COR-L47 (cell line): ENCODE measurements at regions not wholly inside any gene's neighbourhood (a gene's known extent, or its start where the extent isn't known, plus 50 kb on each side); places are given as distances from the start of the nearest gene placed in this dataset.

Experiments
- DNase-seq: peaks from one replicate; lab custom pipeline; 2025; lab: John Stamatoyannopoulos, UW

DNA sequence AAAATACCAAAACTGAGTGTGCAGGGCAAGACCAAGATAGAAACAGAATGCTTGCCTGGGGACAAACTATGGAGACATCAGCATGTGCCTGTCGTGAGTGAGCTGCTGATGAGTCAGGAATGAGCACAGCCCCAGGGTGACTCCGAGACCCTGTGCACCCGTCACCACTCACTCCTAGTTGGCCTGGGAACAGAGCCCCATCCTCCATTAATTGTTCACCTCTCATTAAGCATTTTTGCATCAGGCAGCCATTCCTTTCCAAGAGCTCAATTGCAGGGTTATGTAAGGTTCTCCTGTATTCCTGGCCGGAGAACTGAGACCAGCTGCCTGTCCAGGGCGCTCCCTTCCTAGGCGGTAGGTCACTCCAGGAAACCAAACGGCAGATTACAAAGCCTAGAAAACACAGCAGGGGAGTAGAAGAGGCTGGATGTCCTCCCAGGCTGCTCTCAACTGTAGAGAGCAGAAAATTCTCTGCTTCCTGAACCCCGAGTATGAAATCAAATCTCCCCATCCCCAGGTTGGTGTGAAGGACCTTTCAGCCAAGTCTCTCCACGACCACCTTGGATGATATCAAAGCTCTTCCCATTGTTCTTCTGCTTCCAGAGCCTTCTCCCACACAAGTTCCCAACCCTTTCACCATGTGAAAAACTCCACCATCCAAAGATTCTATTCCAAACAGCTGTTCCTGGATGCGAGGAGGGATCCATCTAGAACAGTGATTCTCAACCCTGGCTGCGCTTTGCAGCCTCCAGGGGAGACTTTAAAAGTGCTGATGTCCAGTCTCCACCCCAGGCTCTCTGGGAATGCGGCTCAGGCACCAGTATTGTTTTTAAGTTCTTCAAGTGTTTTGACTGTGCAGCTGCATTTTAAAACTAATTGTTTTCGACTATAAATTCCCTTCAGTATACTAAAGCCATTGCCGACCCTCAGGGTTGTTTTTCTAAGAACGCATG is 532.6 kb upstream of the JARID2 start:
- no peak for DNase-seq

- DNase-seq, result no peak
These were observed 531.8 kb upstream of the JARID2 start for GRCh38 chr6:14713966-14714631.

DNA sequence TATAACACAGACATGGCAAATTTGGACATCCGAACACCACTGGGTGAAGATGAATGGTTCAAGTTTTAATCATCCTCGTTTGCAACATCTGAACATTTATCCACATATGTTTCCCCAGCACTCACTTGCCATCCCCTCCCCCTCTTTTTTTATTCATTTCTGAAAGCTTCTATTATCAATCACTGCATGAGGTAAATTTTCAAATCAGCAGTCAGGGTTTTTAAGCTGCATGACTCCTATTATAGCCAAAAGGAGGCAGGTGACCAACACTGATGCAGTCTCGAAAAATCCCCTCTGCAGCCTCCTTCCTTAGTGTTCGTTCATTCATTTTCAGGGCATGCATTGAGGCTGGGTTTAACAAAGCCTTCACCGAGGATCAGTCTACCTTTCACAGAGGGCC is 530.8 kb upstream of the JARID2 start:
- no peak for DNase-seq

- DNase-seq, result no peak
These were observed 529.2 kb upstream of the JARID2 start for GRCh38 chr6:14716499-14717146.

DNA sequence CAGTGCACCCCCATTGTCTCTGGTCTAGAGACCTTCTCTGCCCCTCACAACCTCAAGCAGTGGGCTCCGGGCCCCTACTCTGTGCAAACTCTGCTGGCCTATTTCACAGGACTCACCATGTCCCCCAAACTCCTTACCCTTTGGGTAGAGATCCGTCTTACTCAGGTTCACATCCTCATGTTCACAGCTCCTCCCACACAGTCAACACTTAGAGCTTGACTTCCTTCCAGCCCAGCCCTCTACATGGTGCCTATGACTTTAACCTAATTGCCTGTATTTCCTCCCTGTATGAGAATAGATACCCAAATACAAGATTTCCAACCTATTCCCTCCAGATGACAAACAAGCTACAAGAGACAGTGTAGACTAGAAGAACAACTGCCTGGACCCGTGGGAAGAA is 528.6 kb upstream of the JARID2 start:
- no peak for DNase-seq

- DNase-seq, result no peak
These were observed 527.0 kb upstream of the JARID2 start for GRCh38 chr6:14718861-14719260.

GRCh38 chr6:14719270-14719669 is 526.6 kb upstream of the JARID2 start:
- DNase-seq, result no peak

DNA sequence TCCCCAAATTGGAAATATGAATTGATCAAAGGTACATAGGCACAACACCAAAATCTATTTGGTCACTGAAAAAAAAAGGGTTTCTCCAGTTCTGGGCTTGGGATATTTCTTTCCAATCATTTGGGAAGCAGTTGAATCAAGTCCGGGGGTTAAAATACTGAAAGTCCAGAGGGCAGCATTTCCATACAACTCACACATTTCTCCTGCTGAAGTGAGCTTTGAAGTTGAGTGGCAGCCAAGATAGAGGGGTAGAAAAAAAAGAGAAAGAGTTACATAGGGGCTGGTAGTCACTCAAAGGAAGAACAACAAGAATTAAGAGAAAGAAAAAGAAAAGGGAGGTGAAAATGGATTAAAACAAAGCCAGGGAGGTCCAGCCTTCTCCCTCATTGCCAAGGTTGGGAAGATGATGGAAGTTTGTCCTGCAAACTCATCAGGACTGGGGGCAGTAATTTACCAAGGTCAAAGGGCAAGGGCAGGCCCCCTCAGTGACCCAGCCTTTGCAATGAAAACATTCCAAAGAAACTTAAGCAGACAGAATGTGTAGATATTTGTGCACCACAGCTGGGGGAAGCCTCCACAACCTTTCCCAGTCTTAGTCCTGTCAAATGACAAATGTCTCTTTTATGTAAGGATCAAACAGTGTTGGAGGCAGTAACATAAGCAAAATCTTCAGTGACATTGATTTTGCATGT is 525.3 kb upstream of the JARID2 start:
- DNase-seq, result no peak

DNA sequence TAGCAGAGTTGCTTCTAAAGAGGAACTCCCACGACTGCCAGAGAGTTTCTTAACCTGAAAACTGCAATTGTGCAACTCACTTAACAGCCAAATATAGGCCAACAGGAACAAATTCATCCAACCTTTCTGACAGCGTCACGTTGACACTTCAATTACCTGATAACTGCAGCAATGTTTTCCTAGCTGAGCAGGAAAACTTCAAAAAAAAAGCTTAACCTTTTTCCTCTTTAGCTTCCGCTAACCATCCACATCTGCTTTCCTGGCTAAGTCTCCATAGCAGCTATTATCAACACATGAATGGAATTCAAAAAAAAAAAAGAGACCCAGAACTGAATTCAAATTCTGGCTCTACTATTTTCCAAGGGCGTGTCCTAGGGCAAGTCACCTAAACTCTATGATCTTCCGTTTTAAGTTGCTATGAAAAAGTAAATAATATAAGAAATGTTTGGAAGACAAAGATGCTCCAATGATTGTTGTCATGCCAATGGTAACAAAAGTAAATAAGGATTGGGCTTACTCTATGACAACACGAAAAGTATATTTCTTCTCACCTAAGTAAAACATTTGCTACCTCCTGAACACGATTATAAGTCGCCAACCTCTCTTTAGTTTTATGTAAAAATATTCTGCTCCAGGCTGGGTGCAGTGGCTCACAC is 524.6 kb upstream of the JARID2 start:
- DNase-seq, result no peak

- DNase-seq, result no peak
These were observed 523.8 kb upstream of the JARID2 start for GRCh38 chr6:14722001-14722562.

DNA sequence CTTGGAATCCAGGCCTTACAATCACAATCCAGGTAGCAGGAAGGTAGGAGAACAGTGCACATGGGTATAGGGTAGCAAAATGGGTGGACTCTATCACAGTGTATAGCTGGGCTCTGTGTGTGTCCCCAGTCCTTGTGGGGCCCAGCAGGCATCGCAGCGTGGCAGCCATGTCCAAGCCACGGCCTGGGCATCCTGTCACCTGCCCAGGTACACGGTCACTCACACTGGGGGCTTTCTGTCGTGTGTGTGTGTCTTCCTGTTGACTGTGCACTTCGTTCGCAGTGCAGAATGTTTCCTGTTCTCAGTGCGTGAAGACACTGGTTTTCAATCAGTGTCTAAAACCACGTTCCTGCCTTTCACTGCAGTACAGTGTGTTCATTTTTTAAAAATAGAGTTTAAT is 523.2 kb upstream of the JARID2 start:
- DNase-seq, result no peak

DNA sequence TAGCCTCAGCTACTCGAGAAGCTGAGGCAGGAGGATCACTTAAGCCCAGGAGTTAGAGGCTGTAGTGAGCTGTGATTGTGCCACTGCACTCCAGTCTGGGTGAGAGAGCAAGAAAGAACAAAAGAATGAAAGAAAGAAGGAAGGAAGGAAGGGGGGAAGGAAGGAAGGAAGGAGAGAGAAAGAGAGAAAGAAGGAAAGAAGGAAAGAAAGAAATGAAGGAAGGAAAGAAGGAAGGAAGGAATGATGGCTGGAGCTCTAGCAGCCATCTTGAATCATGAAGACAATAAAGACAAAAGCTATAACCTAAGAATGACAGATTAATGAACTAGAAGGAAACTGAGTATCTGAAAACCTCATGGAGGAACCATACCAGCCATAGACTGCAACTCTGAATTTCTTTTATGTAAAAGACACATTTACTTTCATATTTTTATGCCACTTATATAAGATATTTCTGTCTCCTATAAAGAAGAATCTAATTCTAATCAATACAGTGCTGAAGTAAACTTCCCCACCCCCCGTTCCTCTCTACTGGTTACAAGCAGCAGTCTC is 522.3 kb upstream of the JARID2 start:
- no peak for DNase-seq

- no peak for DNase-seq
These were observed 521.3 kb upstream of the JARID2 start for GRCh38 chr6:14724549-14724948.

- no peak for DNase-seq
These were observed 518.9 kb upstream of the JARID2 start for GRCh38 chr6:14726816-14727493.

GRCh38 chr6:14727494-14728395 is 518.1 kb upstream of the JARID2 start:
- DNase-seq, result no peak

GRCh38 chr6:14728396-14729024 is 517.4 kb upstream of the JARID2 start:
- DNase-seq, result no peak

GRCh38 chr6:14729129-14729871 is 516.6 kb upstream of the JARID2 start:
- peak; percentile 82 for DNase-seq

- no peak for DNase-seq
These were observed 515.2 kb upstream of the JARID2 start for GRCh38 chr6:14730654-14731053.
